SKM-1 (cell line): ENCODE measurements at regions not wholly inside any gene's neighbourhood (a gene's known extent, or its start where the extent isn't known, plus 50 kb on each side); places are given as distances from the start of the nearest gene placed in this dataset.
"Not testable (repeated sequence)": the region's sequence is repeated elsewhere in the genome, so short reads cannot be mapped to it uniquely, and the experiment has no call there.

Experiments used
- DNase-seq: peaks from one replicate; lab custom pipeline; 2025; ENCODE audit not compliant: unreplicated experiment; lab: John Stamatoyannopoulos, UW

DNA sequence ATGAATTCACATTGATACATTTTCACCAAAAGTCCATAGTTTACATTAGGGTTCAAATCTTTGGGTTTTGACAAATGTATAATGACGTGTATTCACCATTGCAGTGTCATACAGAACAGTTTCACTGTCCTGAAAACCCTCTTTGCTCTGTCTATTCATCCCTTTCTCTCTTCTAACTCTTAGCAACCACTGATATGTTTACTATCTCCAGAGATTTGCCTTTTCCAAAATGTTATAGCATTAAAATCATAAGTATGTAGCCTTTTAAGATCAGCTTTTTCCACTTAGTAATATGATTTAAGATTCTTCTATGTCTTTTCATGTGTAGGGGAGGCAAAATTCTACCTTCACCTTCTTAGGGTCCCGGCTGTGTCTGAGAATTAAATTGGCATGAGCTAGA is 203.8 kb downstream of the TPRG1 start:
- no peak for DNase-seq

DNA sequence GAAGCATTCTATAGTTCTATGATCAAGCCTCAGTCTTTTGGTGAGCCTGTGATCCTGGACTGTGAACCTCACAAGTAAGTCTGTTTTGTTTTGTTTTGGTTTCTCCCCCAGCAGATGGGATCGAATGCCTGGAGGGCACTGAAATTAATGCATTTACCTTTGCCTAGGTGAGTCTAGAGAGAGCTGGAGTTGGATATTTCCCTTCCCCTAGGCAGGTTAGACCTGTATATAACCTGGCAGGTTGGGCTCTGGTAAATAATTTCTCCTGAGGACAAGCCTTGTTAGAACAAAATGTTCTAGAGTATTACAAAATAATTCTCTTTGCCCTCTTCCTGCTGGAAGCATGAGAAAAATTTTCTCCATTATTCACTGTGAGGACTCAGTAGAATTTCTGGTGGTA is 211.9 kb downstream of the TPRG1 start:
- DNase-seq = no peak

DNA sequence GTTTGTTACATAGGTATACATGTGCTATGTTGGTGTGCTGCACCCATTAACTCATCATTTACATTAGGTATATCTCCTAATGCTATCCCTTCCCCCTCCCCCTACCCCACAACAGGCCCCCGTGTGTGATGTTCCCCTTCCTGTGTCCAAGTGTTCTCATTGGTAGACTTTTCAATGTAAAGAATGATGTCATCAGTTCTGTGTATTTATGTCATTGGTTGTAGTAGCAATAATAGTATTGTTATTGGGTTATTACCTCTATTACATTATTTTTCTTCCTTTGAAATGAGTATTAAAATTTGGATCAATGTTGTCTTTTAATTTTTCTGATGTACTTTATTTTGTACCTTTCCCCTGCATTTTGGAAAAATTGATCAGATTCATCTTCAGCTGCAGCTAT is 214.1 kb downstream of the TPRG1 start:
- not testable (repeated sequence) for DNase-seq

DNA sequence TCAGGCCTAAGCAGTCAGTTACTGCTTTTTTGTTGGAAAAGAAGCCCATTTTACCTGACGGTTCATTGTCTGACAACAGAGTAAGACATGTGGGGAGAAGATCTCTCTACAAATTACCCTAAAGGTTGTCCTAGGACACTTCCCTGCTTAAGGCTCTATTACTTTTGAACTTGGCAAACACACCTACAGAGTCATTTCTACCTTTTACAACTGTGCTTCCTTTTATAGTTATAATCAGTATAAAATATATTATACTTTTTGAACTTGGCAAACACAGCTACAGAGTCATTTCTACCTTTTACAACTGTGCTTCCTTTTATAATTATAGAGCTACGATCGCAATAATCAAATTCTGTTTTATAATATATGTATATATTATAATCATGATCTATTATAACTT is 215.0 kb downstream of the TPRG1 start:
- no peak for DNase-seq

DNA sequence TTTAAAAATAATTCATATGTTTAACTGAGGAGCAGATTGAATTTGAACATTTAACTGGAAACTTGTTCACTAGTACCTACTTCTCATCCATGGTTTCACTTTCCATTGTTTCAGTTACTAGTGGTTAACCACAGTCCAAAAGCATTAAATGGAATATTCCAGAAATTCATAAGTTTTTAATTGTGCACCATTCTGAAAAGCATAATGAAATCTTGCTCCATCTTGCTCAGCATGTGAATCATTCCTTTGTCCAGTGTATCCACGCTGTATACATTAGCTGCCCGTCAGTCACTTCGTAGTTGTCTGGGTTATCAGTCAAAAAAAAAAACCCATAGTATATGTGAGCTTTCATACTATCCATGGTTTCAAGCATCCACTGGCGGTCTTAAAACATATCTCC is 217.6 kb downstream of the TPRG1 start:
- DNase-seq = no peak

DNA sequence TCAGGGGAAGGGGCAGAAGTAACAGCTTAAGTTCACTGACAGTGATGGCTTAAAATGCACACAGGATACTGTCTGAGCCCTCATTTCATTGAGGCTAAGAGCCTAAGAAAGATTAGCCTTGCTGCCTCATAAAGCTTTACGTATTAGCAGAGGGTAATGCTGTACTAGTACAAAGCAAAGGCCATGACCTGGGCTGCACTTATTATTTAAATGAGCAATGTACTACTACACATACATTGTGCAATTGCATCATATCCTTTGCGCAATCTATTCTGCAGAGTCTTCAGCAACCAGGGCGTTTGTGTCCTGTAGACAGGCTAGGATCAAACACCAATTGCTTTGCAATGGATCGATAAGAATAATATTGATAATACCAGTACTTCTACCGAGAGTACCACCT is 221.8 kb downstream of the TPRG1 start:
- DNase-seq = peak; percentile 59

DNA sequence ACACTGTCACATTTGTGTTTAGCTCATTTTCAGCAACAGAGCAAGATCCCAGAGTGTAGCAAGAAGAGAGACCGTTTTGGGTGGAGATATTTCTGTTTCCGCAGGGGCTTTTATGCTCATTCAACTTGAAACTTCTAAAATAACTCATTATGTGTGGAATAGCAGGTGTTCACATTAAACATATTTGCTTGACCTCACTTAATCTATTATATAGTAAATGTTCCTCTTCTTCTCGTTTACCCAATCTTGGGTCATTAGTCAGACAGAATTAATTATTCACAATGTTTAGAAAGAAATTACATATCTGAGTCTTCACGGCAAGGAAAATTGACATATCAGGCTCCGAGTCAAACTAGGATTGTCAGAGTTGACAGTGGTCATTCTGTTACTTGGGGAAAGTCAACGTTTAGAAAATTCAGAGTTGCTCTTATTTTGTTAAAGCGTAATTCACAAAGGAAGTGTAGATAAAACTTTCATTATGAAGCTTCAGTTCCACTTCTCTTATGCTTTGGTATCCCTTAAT is 222.9 kb downstream of the TPRG1 start:
- no peak for DNase-seq

DNA sequence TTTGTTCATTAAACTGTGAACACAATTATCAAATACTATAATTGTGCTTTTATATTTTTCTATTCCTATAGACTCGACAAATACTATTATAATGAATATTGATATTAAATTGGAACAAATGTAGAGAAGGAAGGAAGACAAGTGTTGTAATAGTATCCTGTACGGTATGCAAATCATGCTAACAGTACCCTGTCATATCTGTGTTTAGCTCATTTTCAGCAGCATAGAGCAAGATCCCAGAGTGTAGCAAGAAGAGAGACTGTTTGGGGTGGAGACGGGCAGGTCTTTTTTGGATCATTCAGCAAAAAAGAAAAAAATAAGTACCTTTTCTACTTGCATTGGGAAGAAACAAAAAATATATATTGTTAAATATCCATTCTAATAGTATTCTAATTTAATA is 224.1 kb downstream of the TPRG1 start:
- DNase-seq = no peak

DNA sequence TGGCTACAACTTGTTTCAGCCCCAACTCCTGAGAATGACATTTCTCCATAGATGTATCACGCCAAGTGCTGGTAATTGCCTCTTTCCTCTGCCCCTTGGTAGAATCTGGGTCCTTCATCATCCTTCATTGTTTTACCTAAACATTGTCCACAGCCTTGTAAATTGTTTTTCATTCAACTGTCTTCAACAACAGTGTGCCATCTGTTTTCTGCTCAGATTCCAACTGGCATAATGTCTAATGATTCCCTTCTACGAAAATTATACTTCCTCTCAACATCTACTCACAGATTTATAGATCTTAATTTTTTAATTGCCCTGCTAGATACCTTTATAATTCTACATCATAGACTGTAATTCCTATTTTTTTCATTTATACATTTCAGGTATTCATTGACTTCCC is 226.9 kb downstream of the TPRG1 start:
- DNase-seq = no peak

DNA sequence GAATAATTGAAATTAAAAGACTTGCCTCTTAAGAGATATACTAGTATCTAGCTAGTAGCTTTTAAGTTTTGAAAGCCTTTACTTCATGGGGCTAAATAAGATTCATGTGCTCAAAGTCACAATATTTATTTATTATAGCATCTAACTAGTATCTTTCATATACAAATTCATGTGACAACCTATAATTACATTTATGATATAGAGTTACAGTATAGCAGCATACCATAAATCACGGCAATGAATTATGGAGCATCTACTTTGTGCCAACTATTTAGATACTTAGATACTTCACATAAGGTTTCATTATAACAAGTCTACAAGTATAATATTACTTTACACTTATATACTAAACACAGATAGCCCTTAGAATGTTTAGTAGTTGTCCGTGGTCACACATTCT is 229.4 kb downstream of the TPRG1 start:
- no peak for DNase-seq

DNA sequence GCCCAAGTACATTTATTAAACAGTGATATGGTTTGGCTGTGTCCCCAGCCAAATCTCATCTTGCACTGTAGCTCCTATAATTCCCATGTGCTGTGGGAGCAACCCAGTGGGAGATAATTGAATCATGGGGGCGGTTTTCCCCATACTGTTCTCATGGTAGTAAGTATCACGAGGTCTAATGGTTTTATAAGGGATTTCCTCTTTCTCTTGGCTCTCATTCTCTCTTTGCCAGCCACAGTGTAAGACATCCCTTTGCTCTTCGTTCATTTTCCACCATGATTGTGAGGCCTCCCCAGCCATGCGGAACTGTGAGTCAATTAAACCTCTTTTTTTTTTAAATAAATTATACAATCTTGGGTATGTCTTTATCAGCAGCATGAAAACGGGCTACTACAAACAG is 228.0 kb upstream of the TP63 start:
- DNase-seq = no peak

DNA sequence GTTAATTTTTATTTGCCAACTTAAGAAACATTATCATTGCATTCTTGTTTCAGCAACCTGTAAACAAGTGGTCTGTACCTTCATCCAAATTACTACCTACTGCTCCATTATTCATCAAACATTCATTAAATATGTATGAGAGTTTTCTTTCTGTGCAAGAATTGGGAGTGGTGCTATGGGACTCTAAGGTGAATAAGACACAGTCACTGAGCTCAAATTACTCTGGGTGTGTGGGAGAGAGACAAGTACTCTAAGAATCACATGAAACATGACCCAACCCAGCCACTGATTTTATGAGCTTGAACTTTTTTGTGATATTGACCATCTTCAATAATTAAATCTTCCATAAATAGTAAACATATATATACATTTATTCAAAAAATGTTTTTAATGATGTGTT is 227.2 kb upstream of the TP63 start:
- DNase-seq = no peak

DNA sequence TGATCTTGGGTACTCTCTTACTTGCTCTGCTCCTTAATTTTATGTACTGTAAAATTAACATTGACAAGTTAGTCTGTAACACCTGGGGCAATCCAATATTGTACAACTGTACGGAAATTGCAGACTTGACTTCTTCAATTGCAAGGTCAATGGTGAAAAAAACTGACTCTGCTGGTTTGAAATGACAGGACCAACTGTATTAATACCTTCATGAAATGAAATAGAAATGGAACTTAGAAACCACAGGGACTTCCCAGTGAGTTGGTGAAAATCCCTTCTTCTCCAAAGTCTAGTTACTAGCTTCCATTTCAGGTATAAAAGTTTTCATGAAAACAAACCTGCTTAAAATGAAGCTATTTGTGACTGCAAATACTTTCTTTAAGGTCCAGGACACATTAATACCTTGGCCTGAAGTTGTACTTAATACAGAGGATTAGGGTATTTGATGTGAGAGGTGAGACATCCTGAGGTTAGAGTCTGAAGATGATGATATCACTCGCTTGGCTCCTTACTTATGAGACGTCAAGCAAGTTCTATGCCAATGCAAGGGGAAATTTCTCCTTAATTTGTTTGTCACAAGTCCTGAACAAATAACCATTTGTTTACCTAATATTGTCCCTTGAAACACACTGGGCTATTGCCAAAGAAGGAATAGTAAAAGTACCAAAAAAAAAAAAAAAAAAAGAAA is 226.2 kb upstream of the TP63 start:
- no peak for DNase-seq

DNA sequence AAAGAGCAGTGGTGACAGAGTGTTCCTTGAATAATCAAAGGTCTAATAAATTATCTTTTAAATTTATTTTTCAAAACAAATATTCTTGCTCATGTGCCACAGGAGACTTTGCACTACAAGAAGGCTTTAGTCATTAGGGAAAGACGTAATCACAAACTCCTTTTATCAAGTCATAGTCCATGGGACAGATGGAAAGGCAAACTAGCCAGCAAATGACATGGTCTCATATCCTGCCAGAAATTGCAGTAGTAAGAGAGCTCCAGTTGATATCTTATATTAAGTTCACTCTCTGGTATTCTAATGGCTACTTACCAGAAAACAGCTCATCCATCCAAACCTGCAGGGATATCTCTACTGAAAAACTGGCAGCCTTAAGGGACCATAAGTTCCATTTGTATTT is 225.0 kb upstream of the TP63 start:
- DNase-seq = no peak

DNA sequence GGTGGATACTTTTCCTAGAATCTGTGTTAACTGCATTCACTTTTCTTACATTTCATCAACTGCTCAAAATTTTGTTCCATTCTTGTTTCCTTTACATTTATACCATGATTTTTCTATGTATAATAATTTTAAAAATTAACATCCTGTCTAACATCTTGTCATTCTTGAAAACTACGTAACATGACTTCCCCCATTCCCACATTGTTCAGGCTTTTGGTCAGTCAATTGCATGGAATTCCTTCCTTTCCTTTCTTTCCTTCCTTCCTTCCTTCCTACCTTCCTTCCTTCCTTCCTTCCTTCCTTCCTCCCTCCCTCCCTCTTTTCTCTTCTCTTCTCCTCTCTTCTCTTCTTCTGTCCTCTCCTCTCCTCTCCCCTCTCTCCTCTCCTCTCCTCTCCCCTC is 220.7 kb upstream of the TP63 start:
- no peak for DNase-seq

DNA sequence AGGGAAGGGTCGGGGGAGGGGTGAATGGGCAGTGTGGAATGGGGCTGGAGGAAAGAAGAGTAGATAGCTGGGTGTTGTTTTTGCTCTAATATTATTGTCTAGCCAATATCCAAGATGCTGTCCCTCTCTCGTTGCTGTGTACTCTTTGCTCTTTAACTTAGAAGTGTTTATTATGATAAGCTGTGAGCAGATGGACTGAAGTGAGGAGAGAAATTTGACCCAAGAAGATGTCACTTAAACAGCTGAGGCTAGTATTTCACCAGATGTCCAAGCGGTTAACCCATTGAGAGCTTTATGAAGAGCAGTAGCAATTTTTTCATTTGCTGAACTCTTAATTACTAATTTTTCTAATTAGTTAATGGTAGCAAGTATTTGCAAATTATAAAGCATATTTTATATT is 212.2 kb upstream of the TP63 start:
- no peak for DNase-seq

DNA sequence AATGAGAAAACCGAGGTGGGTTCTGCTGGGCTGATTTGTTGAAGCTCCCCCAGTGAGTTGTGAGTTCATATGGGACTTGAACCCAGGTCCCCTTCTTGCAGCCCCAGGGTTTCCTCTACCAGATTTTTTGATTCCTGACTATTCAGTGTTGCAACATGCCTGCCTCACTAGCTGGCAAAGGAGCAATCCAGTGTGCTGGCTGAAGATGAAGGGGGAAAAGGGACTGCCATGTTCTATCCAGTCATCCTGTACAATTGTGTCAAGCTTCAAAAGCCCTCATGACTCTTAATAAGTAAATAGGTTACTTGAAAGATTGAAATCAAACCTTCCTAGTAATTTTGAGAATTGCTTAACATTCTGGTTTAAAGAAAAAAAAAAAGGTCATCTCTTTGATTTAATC is 211.5 kb upstream of the TP63 start:
- no peak for DNase-seq

DNA sequence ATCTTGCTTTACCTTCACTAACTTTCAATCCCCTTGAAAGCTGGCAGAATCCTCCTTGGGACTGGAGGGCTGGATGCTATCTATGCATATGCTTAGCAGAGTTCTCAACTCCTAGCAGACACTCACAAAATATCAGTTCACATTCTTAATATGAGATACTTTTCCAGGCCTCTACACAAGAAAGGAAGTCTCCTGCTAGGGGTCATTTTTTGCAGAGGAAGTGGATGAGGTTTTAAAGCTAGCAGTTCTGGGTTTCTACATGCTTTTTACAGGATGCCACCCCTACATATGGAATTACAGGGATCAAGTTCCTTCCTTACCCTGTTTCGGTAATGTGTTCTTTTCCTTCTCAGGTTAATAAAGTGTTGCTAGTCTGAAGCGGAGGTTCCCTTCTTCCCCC is 206.3 kb upstream of the TP63 start:
- DNase-seq = no peak

DNA sequence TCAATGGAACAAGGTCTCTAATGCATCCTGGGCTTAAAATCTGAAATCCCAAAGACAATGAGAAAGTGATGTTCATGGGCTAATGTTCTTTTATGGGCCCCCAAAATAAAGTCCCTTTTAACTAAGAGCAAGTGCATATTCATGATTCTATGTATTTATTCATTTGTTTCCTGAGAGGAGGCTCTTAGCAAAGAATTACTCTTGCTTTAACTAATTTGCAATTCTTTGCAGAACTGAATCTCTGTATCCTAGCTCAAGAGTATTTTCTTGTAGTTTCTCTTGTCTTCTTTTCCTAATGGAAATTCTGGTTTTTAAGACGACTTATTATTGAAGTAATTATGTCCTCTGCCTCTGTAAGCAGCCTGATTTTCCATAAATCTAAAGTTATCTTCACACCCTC is 202.2 kb upstream of the TP63 start:
- DNase-seq = no peak

DNA sequence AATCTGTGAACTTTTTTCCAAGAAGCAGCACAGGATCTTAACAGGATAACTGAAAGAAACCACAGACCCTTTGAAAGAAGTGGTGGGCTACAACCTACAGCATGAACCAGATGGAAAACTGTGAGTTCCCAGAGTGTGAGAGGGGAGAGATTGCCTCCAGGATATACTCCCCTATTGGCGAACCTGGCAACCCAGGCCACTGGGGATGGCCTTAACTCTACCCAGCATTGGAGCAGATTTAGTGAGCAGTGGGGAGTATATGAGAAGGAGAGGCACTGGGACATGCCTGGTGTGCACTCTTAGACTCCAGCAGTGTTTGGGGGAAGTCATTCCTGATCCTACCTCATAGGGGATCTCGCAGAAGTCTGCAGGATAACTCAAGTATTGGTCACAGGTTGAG is 201.0 kb upstream of the TP63 start:
- no peak for DNase-seq

DNA sequence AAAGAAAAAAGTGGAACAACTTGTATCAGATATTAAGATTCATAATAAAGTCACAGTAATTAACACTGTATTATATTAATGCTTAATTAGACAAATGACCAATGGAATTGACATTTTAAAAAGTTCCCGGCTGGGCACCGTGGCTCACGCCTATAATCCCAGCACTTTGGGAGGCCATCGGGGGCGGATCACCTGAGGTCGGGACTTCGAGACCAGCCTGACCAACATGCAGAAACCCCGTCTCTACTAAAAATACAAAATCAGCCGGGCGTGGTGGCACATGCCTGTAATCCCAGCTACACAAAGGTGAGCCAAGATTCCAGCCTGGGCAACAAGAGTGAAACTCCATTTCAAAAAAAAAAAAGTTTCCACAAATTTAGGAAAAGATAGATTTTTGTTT is 188.9 kb upstream of the TP63 start:
- not testable (repeated sequence) for DNase-seq

DNA sequence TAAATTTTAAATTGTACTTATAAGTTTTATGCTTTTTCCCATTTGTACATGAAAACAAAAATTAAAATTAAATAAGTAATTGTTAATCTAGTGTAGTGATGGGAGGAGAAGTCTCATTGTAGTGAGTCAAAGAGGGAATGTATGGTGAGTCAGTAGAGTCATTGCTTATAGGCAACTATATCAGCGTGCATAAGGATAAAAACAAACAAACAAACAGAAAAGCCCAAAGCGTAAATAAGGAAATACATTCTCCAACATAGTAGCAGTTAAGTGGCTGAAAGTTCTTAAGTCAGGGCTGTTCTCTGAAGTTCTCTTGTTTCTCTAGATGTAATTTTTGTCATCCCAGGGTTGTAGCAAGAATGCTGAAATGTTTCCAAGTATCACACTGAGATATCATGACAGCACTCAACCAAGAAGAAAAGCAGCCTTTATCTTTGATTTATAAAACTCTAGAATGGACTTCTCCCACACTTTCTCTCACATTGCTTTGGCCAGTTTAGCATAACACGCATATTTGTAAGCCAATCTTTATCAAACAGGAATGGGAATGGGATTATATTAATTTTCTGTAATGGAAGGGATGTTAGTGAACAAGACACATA is 184.1 kb upstream of the TP63 start:
- no peak for DNase-seq

DNA sequence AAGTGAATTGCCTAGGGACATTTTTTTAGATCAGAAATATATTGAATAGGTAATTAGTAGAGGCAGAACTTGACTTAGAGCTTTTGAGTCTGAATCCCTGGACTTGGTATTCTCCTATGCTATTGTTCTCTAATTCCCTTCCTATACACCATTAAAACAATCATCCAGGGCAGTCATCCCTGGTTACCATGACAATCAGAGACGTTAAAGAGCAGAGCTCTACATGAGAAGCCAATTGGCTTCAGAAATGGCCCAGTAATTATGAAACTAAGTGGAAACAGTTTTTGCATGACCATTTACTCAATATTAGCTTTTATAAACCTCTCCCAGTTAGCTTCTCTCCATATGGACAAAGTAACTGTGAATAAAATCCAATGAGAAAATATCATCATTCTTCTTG is 182.1 kb upstream of the TP63 start:
- DNase-seq = no peak
